ENCODE measurements at regions not wholly inside any gene's neighbourhood (a gene's known extent, or its start where the extent isn't known, plus 50 kb on each side); places are given as distances from the start of the nearest gene placed in this dataset.

DNA sequence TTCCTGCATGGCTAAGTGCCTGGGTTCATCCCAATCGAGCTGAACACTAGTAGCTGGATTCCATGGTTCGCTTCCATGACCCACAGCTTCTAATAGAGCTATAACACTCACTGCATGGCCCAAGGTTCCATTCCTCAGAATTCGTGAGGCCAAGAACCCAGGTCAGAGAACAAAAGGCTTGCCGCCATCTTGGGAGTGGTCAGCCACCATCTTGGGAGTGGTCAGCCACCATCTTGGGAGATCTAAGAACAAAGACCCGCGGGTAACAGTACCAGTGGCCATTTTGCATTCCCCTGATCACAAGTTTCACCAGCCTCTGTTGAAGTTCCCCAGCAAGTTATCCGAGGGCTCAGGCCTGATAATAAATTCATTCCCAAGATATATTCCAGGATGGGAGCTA, 179.6 kb downstream of the LMBRD1 start:
- Histone ChIP-seq H3K27me3 (ENCODE audit: insufficient read depth) (no peaks in the 10 kb centered on the region), H3K4me1 (ENCODE audit: control insufficient read depth in 1 of 2, insufficient read depth in 2 of 2, low read depth in 1 of 2, low read length in 1 of 2) (no peaks in the 10 kb centered on the region), H3K9me3 (no peaks in the 10 kb centered on the region), H3K4me3 (ENCODE audit: low read depth in 2 of 2, low read length in 1 of 2) (no peak overlapping the region), H3F3A (replicated peaks; ENCODE audit: insufficient read depth) (no peaks in the 10 kb centered on the region), H3K9ac (no peak overlapping the region), H3K36me3 (replicated peaks in 1 of 2; ENCODE audit: control insufficient read depth in 1 of 2, insufficient read depth in 2 of 2, low read length in 1 of 2) (no peaks in the 10 kb centered on the region), H3K9me2 (no peaks in the 10 kb centered on the region), H3K79me2 (ENCODE audit: insufficient read depth) (no peaks in the 10 kb centered on the region), H2AFZ (ENCODE audit: low read depth) (no peak overlapping the region), H3K4me2 (no peak overlapping the region), H3K27ac (ENCODE audit: low read depth in 2 of 2, low read length in 1 of 2) (no peak overlapping the region), H4K20me1 (ENCODE audit: insufficient read depth) (no peaks in the 10 kb centered on the region)
- TF ChIP-seq ELF1 (IDR thresholded peaks at IDR 0.05) = no peak
- TF ChIP-seq RAD21 (IDR thresholded peaks at IDR 0.05; ENCODE audit: low read length) = no peak
- no peak for TF ChIP-seq SMC3 (IDR thresholded peaks at IDR 0.05; ENCODE audit: low read depth, low read length)
- no peak for TF ChIP-seq USF1 (IDR thresholded peaks at IDR 0.05; ENCODE audit: borderline replicate concordance, low read depth)
- no peak for TF ChIP-seq CTCF (IDR thresholded peaks at IDR 0.05)
- TF ChIP-seq FOXJ3 (CRISPR knock-in tag; IDR thresholded peaks at IDR 0.05) = no peak
- no peak for TF ChIP-seq CHD2 (IDR thresholded peaks at IDR 0.05; ENCODE audit: low read length, partially characterized antibody)
- no peak for TF ChIP-seq POLR2AphosphoS5 (IDR thresholded peaks at IDR 0.05; ENCODE audit: low read depth, low read length)
- TF ChIP-seq REST (IDR thresholded peaks at IDR 0.05; ENCODE audit: low read depth, low read length) = no peak
- no peak for TF ChIP-seq FOXM1 (IDR thresholded peaks at IDR 0.05; ENCODE audit: low read depth)
- TF ChIP-seq YY1 (IDR thresholded peaks at IDR 0.05; ENCODE audit: low read depth) = no peak
- TF ChIP-seq PBX3 (IDR thresholded peaks at IDR 0.05) = no peak
- no peak for TF ChIP-seq IRF3 (IDR thresholded peaks at IDR 0.05; ENCODE audit: low read depth, low read length)
- no peak for TF ChIP-seq TAF1 (IDR thresholded peaks at IDR 0.05; ENCODE audit: borderline replicate concordance, low read depth, low read length)
- TF ChIP-seq NRF1 (IDR thresholded peaks at IDR 0.05; ENCODE audit: low read depth, low read length) = no peak
- TF ChIP-seq JUND (IDR thresholded peaks at IDR 0.05) = no peak
- no peak for TF ChIP-seq MAX (IDR thresholded peaks at IDR 0.05; ENCODE audit: low read depth)
- POLR2A ChIA-PET = no interaction called here
- DNase-seq = no peak
- 70% methylated on average over 4 of the region's 7 CpGs for WGBS (ENCODE audit: low lambda C conversion rate)
- CTCF ChIA-PET = interaction anchor here (0.6 kb wide), 1 partner anchor 34 kb away, joined by 3 read pairs; no protein-coding TSS in a partner anchor
